HCT116 (cell line): ENCODE measurements at regions not wholly inside any gene's neighbourhood (a gene's known extent, or its start where the extent isn't known, plus 50 kb on each side); places are given as distances from the start of the nearest gene placed in this dataset.

Experiments used
- ATAC-seq: fragments of 200-7000 bp; cut with Tn5 transposase; 2 replicates; pipeline ENCODE4 v1.9.1; 2020; ENCODE audit warnings: mild to moderate bottlenecking, moderate library complexity
- BruUV-seq: library from RNA; stranded (reverse); fragments of 400-500 nt; replicated peaks from 2 replicates; lab custom pipeline; 2021; lab: Mats Ljungman, UMichigan
- CTCF ChIA-PET: fragments of 300-600 bp; sonication (Branson Sonifier 250); formaldehyde crosslinking; loops from one replicate; lab custom pipeline; 2021; ENCODE audit warnings: antibody characterized with exemption; lab: Charles Lee
- POLR2A ChIA-PET: fragments of 300-600, 350-600 bp; sonication (Branson Sonifier 250); formaldehyde crosslinking; loops from one replicate; lab custom pipeline; 2021; ENCODE audit warnings: antibody characterized with exemption; lab: Charles Lee
- RAD21 ChIA-PET, 2 experiments: fragments of 300-600 bp; sonication (Branson Sonifier 250); formaldehyde crosslinking; loops; one replicate each; lab custom pipeline; 2023; ENCODE audit warnings: low total read pairs in 2 of 2; ENCODE audit not compliant: uncharacterized antibody in 2 of 2, unreplicated experiment in 2 of 2, low non-redundant PET in 1 of 2; lab: Charles Lee
- DNase-seq: peaks from one replicate; pipeline ENCODE4 v3.0.0-alpha.2; 2010; ENCODE audit warnings: low read depth, low spot score
- H2AFZ ChIP-seq: fragments of 200-600 bp; shearing (Covaris generic), sonication (generic); 2 replicates; pipeline ENCODE4 v1.6.1; 2017; ENCODE audit warnings: low read depth, mixed run types, mixed read lengths, antibody characterized with exemption, low read length; ENCODE audit not compliant: poor library complexity, severe bottlenecking
- H3K27ac ChIP-seq: 2 replicates; pipeline ENCODE4 v1.5.1; 2012; ENCODE audit warnings: low read depth, low read length
- H3K27me3 ChIP-seq: fragments of 200-600 bp; sonication (generic); 2 replicates; pipeline ENCODE4 v1.6.1; 2016; ENCODE audit warnings: mixed run types, low read length, mixed read lengths; ENCODE audit not compliant: insufficient read depth
- H3K36me3 ChIP-seq, 2 experiments: fragments of 200-500 bp in 1 of 2; fragments of 200-600 bp in 1 of 2; sonication (Bioruptor generic) in 1 of 2; sonication (generic) in 1 of 2; 2 replicates each; pipeline versions ENCODE4 v1.5.1 to v1.6.1; 2014 to 2016; ENCODE audit warnings: low read length in 2 of 2, inconsistent platforms in 1 of 2, mixed read lengths in 1 of 2, mixed run types in 1 of 2; ENCODE audit not compliant: insufficient read depth in 2 of 2, control insufficient read depth in 1 of 2
- H3K4me1 ChIP-seq, 2 experiments: fragments of 200-600 bp in 1 of 2; sonication (generic) in 1 of 2; 2 replicates each; pipeline versions ENCODE4 v1.5.1 to v1.6.1; 2012 to 2017; ENCODE audit warnings: low read length in 2 of 2, inconsistent platforms in 1 of 2, mild to moderate bottlenecking in 1 of 2, mixed read lengths in 1 of 2, mixed run types in 1 of 2, moderate library complexity in 1 of 2; ENCODE audit not compliant: insufficient read depth in 2 of 2, control insufficient read depth in 1 of 2
- H3K4me2 ChIP-seq: fragments of 200-600 bp; sonication (generic); 2 replicates; pipeline ENCODE4 v1.6.1; 2017; ENCODE audit warnings: mixed run types, low read length, mixed read lengths
- H3K4me3 ChIP-seq, 2 experiments: fragments of 200-600 bp in 1 of 2; sonication (generic) in 1 of 2; replicated peaks in 1 of 2; 2 replicates each; pipeline ENCODE4 v1.5.1; 2011 to 2016; ENCODE audit warnings: low read length in 2 of 2, control low read depth in 1 of 2, low read depth in 1 of 2, mild to moderate bottlenecking in 1 of 2, mixed read lengths in 1 of 2, mixed run types in 1 of 2
- H3K79me2 ChIP-seq: fragments of 200-600 bp; sonication (generic); 2 replicates; pipeline ENCODE4 v1.6.1; 2017; ENCODE audit warnings: mild to moderate bottlenecking, mixed run types, low read length, moderate library complexity, mixed read lengths; ENCODE audit not compliant: insufficient read depth
- H3K9ac ChIP-seq: fragments of 200-600 bp; sonication (generic); 2 replicates; pipeline ENCODE4 v1.6.1; 2016; ENCODE audit warnings: low read length, mixed read lengths
- H3K9me2 ChIP-seq: fragments of 200-600 bp; sonication (generic), shearing (Covaris generic); 2 replicates; pipeline ENCODE4 v1.6.1; 2017; ENCODE audit warnings: mixed run types, mild to moderate bottlenecking, moderate library complexity; ENCODE audit not compliant: insufficient read depth
- H3K9me3 ChIP-seq, 2 experiments: fragments of 200-500 bp in 1 of 2; fragments of 200-600 bp in 1 of 2; sonication (Bioruptor generic) in 1 of 2; sonication (generic) in 1 of 2; 2 replicates each; pipeline ENCODE4 v1.6.1; 2014 to 2017; ENCODE audit warnings: low read length in 2 of 2, mixed read lengths in 2 of 2, inconsistent platforms in 1 of 2, low read depth in 1 of 2, mild to moderate bottlenecking in 1 of 2, mixed run types in 1 of 2, moderate library complexity in 1 of 2; ENCODE audit not compliant: control insufficient read depth in 1 of 2, insufficient read depth in 1 of 2
- H4K20me1 ChIP-seq: fragments of 200-600 bp; sonication (generic), shearing (Covaris generic); 2 replicates; pipeline ENCODE4 v1.6.1; 2017; ENCODE audit warnings: mixed run types, mild to moderate bottlenecking, moderate library complexity; ENCODE audit not compliant: insufficient read depth
- ATF3 ChIP-seq: IDR thresholded peaks from 2 replicates; pipeline ENCODE4 v1.6.1; 2012
- CBX3 ChIP-seq: IDR thresholded peaks from 2 replicates; pipeline ENCODE4 v1.6.1; 2012; ENCODE audit warnings: low read depth
- CEBPB ChIP-seq: IDR thresholded peaks from 2 replicates; pipeline ENCODE4 v1.6.1; 2012; ENCODE audit warnings: low read depth
- ELF1 ChIP-seq: IDR thresholded peaks from 2 replicates; pipeline ENCODE4 v1.6.1; 2012; ENCODE audit warnings: low read depth, borderline replicate concordance
- EZH2 ChIP-seq: fragments of 200-600 bp; sonication (generic); IDR thresholded peaks from 2 replicates; pipeline ENCODE4 v1.6.1; 2017; ENCODE audit warnings: antibody characterized with exemption, mixed run types
- EZH2phosphoT487 ChIP-seq: fragments of 200-600 bp; IDR thresholded peaks from 2 replicates; pipeline ENCODE4 v1.6.1; 2018; ENCODE audit warnings: antibody characterized with exemption, borderline replicate concordance
- FOSL1 ChIP-seq: IDR thresholded peaks from 2 replicates; pipeline ENCODE4 v1.6.1; 2012; ENCODE audit warnings: low read depth
- JUND ChIP-seq: IDR thresholded peaks from 2 replicates; pipeline ENCODE4 v1.6.1; 2012
- MAX ChIP-seq: IDR thresholded peaks from 2 replicates; pipeline ENCODE4 v1.6.1; 2012
- POLR2A ChIP-seq: IDR thresholded peaks from 2 replicates; pipeline ENCODE4 v1.7.0; 2011; ENCODE audit warnings: borderline replicate concordance; ENCODE audit not compliant: insufficient read depth, insufficient read length; ENCODE audit errors: extremely low read depth
- RAD21 ChIP-seq: IDR thresholded peaks from 2 replicates; pipeline ENCODE4 v1.6.1; 2012; ENCODE audit warnings: low read depth, mild to moderate bottlenecking
- REST ChIP-seq: IDR thresholded peaks from 2 replicates; pipeline ENCODE4 v1.6.1; 2012; ENCODE audit warnings: low read depth
- SIN3A ChIP-seq: IDR thresholded peaks from 2 replicates; pipeline ENCODE4 v1.6.1; 2012; ENCODE audit warnings: low read depth
- SP1 ChIP-seq: IDR thresholded peaks from 2 replicates; pipeline ENCODE4 v1.6.1; 2012; ENCODE audit warnings: low read depth
- SRF ChIP-seq: IDR thresholded peaks from 2 replicates; pipeline ENCODE4 v1.6.1; 2012; ENCODE audit warnings: low read depth
- ZBTB33 ChIP-seq: IDR thresholded peaks from 2 replicates; pipeline ENCODE4 v1.6.1; 2011; ENCODE audit warnings: mild to moderate bottlenecking, low read length, moderate library complexity; ENCODE audit not compliant: insufficient replicate concordance; ENCODE audit errors: extremely low read depth
- ZNF274 ChIP-seq: fragments of 200-500 bp; sonication (Bioruptor generic); IDR thresholded peaks from 2 replicates; pipeline ENCODE4 v1.6.1; 2014; ENCODE audit warnings: mild to moderate bottlenecking, low read depth, low read length, inconsistent platforms
- intact Hi-C: fragments of 100-400 bp; cut with micrococcal nuclease; formaldehyde crosslinking; loops from 2 replicates; pipeline ENCODE4 v1.10.0; 2022

- TF ChIP-seq ZBTB33: no peak
- no peak overlapping the region for H3K27ac ChIP-seq
- no peaks in the 10 kb centered on the region for H3K9me2 ChIP-seq
- H3K27me3 ChIP-seq: no peaks in the 10 kb centered on the region
- BruUV-seq: no TSS peak
- ChIA-PET POLR2A (no interaction called here), CTCF (no interaction called here), RAD21 (interaction anchor here in 1 of 2 experiments (0.5 kb wide), 1 partner anchor 9 kb away, joined by 3 read pairs; no protein-coding TSS in a partner anchor)
- no peaks in the 10 kb centered on the region for H3K36me3 ChIP-seq
- no peak overlapping the region for H3K4me2 ChIP-seq
- peaks cover 11 to 16% of the 10 kb centered on the region in 2 experiments for H3K4me1 ChIP-seq
- peaks cover 0 to 6% of the 10 kb centered on the region in 2 experiments; a peak in 1 of 4 replicates for H3K9me3 ChIP-seq
- no peak overlapping the region for H3K4me3 ChIP-seq
- DNase-seq: no peak
- intact Hi-C loops: no loop called here
- no peaks in the 10 kb centered on the region for H4K20me1 ChIP-seq
- no peaks in the 10 kb centered on the region for H3K79me2 ChIP-seq
- H2AFZ ChIP-seq: no peak overlapping the region
- no peak overlapping the region for H3K9ac ChIP-seq
- ATAC-seq: no peak
Measured at GRCh38 chr7:19920705-19921104, 147.3 kb upstream of the TMEM196 start.

GRCh38 chr7:19920166-19920565, 146.7 kb upstream of the TMEM196 start:
- RAD21 ChIA-PET: interaction anchor here in 1 of 2 experiments (0.5 kb wide), 1 partner anchor 9 kb away, joined by 3 read pairs; no protein-coding TSS in a partner anchor
- no peak for DNase-seq
- H3K9ac ChIP-seq: no peak overlapping the region
- H3K36me3 ChIP-seq: no peaks in the 10 kb centered on the region
- no peak overlapping the region for H3K4me2 ChIP-seq
- no peak overlapping the region for H3K27ac ChIP-seq
- peaks cover 16 to 21% of the 10 kb centered on the region in 2 experiments for H3K4me1 ChIP-seq
- POLR2A ChIA-PET: no interaction called here
- H3K27me3 ChIP-seq: no peaks in the 10 kb centered on the region
- no TSS peak for BruUV-seq
- H4K20me1 ChIP-seq: no peaks in the 10 kb centered on the region
- no peaks in the 10 kb centered on the region for H3K9me2 ChIP-seq
- no peak overlapping the region for H2AFZ ChIP-seq
- CTCF ChIA-PET: no interaction called here
- H3K9me3 ChIP-seq: peaks cover 0 to 6% of the 10 kb centered on the region in 2 experiments; a peak in 1 of 4 replicates
- no peaks in the 10 kb centered on the region for H3K79me2 ChIP-seq
- H3K4me3 ChIP-seq: no peak overlapping the region
- no peak for ATAC-seq
- intact Hi-C loops: no loop called here
- no peak for TF ChIP-seq RAD21
- no peak for TF ChIP-seq POLR2A
- no peak for TF ChIP-seq MAX
- TF ChIP-seq SP1: no peak
- TF ChIP-seq FOSL1: no peak
- TF ChIP-seq CEBPB: no peak
- TF ChIP-seq ZNF274: no peak
- no peak for TF ChIP-seq ELF1
- TF ChIP-seq EZH2phosphoT487: no peak
- no peak for TF ChIP-seq SIN3A
- no peak for TF ChIP-seq REST
- no peak for TF ChIP-seq SRF
- TF ChIP-seq CBX3: no peak
- no peak for TF ChIP-seq ATF3
- TF ChIP-seq JUND: no peak
- no peak for TF ChIP-seq EZH2
